Neural cell (in vitro differentiated cells): ENCODE measurements at regions not wholly inside any gene's neighbourhood (a gene's known extent, or its start where the extent isn't known, plus 50 kb on each side); places are given as distances from the start of the nearest gene placed in this dataset.

Experiments
- H2AFZ ChIP-seq: fragments of 200-600, 300-800 bp; sonication (generic), shearing (Covaris generic); 2 replicates; pipeline ENCODE4 v1.6.0; 2014; ENCODE audit warnings: low read depth, mild to moderate bottlenecking, antibody characterized with exemption, low read length, moderate library complexity
- H3F3A ChIP-seq: fragments of 200-600 bp; shearing (Covaris generic); 2 replicates; pipeline ENCODE4 v1.6.1; 2016; ENCODE audit warnings: mild to moderate bottlenecking, moderate library complexity, mixed read lengths, antibody characterized with exemption, low read length; ENCODE audit not compliant: insufficient read depth, poor library complexity, severe bottlenecking
- H3K27ac ChIP-seq: fragments of 200-600, 300-800 bp; sonication (generic), shearing (Covaris generic); 2 replicates; pipeline ENCODE4 v1.5.1; 2014; ENCODE audit warnings: mild to moderate bottlenecking, low read length, moderate library complexity
- H3K27me3 ChIP-seq: fragments of 300-800, 200-600 bp; sonication (generic), shearing (Covaris generic); 2 replicates; pipeline ENCODE4 v1.6.0; 2014; ENCODE audit warnings: mild to moderate bottlenecking, low read depth, low read length, moderate library complexity; ENCODE audit not compliant: insufficient read depth
- H3K36me3 ChIP-seq: fragments of 300-800, 200-600 bp; sonication (generic), shearing (Covaris generic); 2 replicates; pipeline ENCODE4 v1.5.1; 2014; ENCODE audit warnings: mild to moderate bottlenecking, antibody characterized with exemption, low read length, moderate library complexity; ENCODE audit not compliant: insufficient read depth
- H3K4me2 ChIP-seq: fragments of 300-800, 200-600 bp; sonication (generic), shearing (Covaris generic); 2 replicates; pipeline ENCODE4 v1.6.0; 2014; ENCODE audit warnings: mild to moderate bottlenecking, low read length
- H3K4me3 ChIP-seq: fragments of 300-800, 200-600 bp; sonication (generic), shearing (Covaris generic); 2 replicates; pipeline ENCODE4 v1.5.1; 2014; ENCODE audit warnings: mild to moderate bottlenecking, low read length, moderate library complexity
- H3K79me2 ChIP-seq: fragments of 200-600 bp; shearing (Covaris generic); replicated peaks from 2 replicates; pipeline ENCODE4 v1.6.0; 2014; ENCODE audit warnings: mild to moderate bottlenecking, low read length, moderate library complexity; ENCODE audit not compliant: insufficient read depth
- H3K9ac ChIP-seq: fragments of 300-800, 200-600 bp; sonication (generic), shearing (Covaris generic); 2 replicates; pipeline ENCODE4 v1.6.1; 2016; ENCODE audit warnings: mild to moderate bottlenecking, low read length, mixed read lengths
- H3K9me2 ChIP-seq: fragments of 200-600 bp; shearing (Covaris generic); 2 replicates; pipeline ENCODE4 v1.6.1; 2016; ENCODE audit warnings: mild to moderate bottlenecking, low read length, mixed read lengths; ENCODE audit not compliant: insufficient read depth
- H3K9me3 ChIP-seq: fragments of 200-600, 300-800 bp; sonication (generic), shearing (Covaris generic); 2 replicates; pipeline ENCODE4 v1.6.1; 2016; ENCODE audit warnings: mild to moderate bottlenecking, mixed run types, low read length, moderate library complexity, mixed read lengths
- H4K20me1 ChIP-seq: fragments of 200-600 bp; shearing (Covaris generic); 2 replicates; pipeline ENCODE4 v1.6.1; 2016; ENCODE audit warnings: mild to moderate bottlenecking, mixed run types; ENCODE audit not compliant: insufficient read depth
- EP300 ChIP-seq: fragments of 450-650 bp; conservative IDR thresholded peaks from 2 replicates; pipeline ENCODE4 v1.6.1; 2014; ENCODE audit warnings: antibody characterized with exemption, mild to moderate bottlenecking, moderate library complexity; ENCODE audit not compliant: poor library complexity, severe bottlenecking
- EZH2 ChIP-seq: fragments of 200-600, 300-800 bp; shearing (Covaris generic), sonication (generic); IDR thresholded peaks from 2 replicates; pipeline ENCODE4 v1.6.1; 2014; ENCODE audit warnings: antibody characterized with exemption, low read length, borderline replicate concordance, mild to moderate bottlenecking; ENCODE audit not compliant: insufficient read depth, poor library complexity, severe bottlenecking
- MXI1 ChIP-seq: fragments of 450-650 bp; conservative IDR thresholded peaks from 2 replicates; pipeline ENCODE4 v1.6.1; 2014; ENCODE audit warnings: antibody characterized with exemption, mild to moderate bottlenecking; ENCODE audit not compliant: poor library complexity, severe bottlenecking
- POLR2AphosphoS5 ChIP-seq: IDR thresholded peaks from 2 replicates; pipeline ENCODE4 v1.6.1; 2012
- RAD21 ChIP-seq: fragments of 450-650 bp; conservative IDR thresholded peaks from 2 replicates; pipeline ENCODE4 v1.6.1; 2014; ENCODE audit warnings: antibody characterized with exemption, mild to moderate bottlenecking, moderate library complexity
- SMC3 ChIP-seq: fragments of 450-650 bp; conservative IDR thresholded peaks from 2 replicates; pipeline ENCODE4 v1.6.1; 2014; ENCODE audit warnings: antibody characterized with exemption, mild to moderate bottlenecking, moderate library complexity; ENCODE audit not compliant: poor library complexity
- TAF1 ChIP-seq: IDR thresholded peaks from 2 replicates; pipeline ENCODE4 v1.6.1; 2012; ENCODE audit warnings: low read depth
- TF ChIP-seq, protein P1 (sequence below): IDR thresholded peaks from 2 replicates; pipeline ENCODE4 v1.6.1; 2012; ENCODE audit warnings: borderline replicate concordance
- TF ChIP-seq, protein P2 (sequence below): fragments of 450-650 bp; IDR thresholded peaks from 2 replicates; pipeline ENCODE4 v1.5.1; 2014; ENCODE audit warnings: antibody characterized with exemption, mild to moderate bottlenecking, moderate library complexity; ENCODE audit not compliant: poor library complexity, severe bottlenecking

DNA sequence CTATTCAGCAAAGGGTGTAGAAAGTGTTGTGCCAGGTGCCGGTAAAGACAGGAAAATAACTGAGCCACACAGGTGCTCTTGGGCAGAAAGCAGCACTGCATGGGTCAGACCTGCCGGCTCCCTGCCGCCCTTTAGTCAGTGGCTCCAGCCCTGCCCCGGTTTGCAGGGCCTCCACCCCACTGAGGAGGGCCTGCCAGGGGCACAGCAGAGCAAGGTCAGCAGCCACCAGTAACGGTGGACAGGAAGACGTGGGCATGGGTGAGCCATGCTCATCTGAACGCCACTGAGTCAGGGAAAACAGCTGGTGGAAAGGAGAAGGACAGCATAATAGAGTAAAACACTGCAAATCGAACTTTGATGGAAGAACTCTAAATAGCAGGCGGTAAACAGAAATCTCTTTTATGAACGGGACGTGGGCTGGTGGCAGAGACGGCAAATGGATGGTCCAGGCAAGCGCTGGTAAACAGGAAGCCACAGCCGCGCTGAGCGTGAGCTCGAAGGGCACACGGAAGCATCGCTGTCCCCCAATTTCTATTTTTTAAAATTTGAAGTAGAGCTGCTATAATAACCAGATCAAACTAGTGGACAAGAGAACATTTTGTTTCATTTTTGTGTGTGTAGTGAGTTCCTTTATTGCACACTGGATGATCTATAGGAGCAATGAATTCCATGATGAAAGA lies 141.8 kb upstream of the ALKAL2 start:
- Histone ChIP-seq H3K36me3 (no peaks in the 10 kb centered on the region), H3K79me2 (no peaks in the 10 kb centered on the region), H3K27ac (no peak overlapping the region), H2AFZ (no peak overlapping the region), H3K4me3 (no peak overlapping the region), H3K9me2 (no peaks in the 10 kb centered on the region), H3K9me3 (no peaks in the 10 kb centered on the region), H3F3A (no peaks in the 10 kb centered on the region), H4K20me1 (no peaks in the 10 kb centered on the region), H3K9ac (no peak overlapping the region), H3K4me2 (no peak overlapping the region), H3K27me3 (no peaks in the 10 kb centered on the region)
- TF ChIP-seq POLR2AphosphoS5 (no peak), MXI1 (no peak), SMC3 (no peak), EZH2 (no peak), RAD21 (no peak), TAF1 (no peak), EP300 (no peak)
- TF ChIP-seq, protein P1, sequence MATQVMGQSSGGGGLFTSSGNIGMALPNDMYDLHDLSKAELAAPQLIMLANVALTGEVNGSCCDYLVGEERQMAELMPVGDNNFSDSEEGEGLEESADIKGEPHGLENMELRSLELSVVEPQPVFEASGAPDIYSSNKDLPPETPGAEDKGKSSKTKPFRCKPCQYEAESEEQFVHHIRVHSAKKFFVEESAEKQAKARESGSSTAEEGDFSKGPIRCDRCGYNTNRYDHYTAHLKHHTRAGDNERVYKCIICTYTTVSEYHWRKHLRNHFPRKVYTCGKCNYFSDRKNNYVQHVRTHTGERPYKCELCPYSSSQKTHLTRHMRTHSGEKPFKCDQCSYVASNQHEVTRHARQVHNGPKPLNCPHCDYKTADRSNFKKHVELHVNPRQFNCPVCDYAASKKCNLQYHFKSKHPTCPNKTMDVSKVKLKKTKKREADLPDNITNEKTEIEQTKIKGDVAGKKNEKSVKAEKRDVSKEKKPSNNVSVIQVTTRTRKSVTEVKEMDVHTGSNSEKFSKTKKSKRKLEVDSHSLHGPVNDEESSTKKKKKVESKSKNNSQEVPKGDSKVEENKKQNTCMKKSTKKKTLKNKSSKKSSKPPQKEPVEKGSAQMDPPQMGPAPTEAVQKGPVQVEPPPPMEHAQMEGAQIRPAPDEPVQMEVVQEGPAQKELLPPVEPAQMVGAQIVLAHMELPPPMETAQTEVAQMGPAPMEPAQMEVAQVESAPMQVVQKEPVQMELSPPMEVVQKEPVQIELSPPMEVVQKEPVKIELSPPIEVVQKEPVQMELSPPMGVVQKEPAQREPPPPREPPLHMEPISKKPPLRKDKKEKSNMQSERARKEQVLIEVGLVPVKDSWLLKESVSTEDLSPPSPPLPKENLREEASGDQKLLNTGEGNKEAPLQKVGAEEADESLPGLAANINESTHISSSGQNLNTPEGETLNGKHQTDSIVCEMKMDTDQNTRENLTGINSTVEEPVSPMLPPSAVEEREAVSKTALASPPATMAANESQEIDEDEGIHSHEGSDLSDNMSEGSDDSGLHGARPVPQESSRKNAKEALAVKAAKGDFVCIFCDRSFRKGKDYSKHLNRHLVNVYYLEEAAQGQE = no peak
- TF ChIP-seq, protein P2, sequence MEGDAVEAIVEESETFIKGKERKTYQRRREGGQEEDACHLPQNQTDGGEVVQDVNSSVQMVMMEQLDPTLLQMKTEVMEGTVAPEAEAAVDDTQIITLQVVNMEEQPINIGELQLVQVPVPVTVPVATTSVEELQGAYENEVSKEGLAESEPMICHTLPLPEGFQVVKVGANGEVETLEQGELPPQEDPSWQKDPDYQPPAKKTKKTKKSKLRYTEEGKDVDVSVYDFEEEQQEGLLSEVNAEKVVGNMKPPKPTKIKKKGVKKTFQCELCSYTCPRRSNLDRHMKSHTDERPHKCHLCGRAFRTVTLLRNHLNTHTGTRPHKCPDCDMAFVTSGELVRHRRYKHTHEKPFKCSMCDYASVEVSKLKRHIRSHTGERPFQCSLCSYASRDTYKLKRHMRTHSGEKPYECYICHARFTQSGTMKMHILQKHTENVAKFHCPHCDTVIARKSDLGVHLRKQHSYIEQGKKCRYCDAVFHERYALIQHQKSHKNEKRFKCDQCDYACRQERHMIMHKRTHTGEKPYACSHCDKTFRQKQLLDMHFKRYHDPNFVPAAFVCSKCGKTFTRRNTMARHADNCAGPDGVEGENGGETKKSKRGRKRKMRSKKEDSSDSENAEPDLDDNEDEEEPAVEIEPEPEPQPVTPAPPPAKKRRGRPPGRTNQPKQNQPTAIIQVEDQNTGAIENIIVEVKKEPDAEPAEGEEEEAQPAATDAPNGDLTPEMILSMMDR = no peak

DNA sequence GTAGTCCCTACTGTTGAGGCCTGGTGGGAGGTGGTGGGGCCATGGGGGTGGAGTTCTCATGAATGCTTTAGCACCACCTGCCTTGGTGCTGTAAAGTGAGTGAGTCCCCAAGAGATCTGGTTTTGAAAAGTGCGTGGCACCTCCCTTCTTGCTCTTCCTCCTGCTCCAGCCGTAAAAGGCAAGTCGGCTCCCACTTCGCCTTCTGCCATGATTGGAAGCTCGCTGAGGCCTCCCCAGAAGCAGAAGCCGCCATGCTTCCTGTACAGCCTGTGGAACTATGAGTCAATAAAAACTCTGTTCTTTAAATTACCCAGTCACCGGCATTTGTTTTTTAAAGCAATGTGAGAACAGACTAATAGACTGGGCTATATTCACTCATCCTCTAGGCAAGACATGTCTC lies 141.3 kb upstream of the ALKAL2 start:
- no peak overlapping the region for H3K27ac ChIP-seq
- H4K20me1 ChIP-seq = no peaks in the 10 kb centered on the region
- no peaks in the 10 kb centered on the region for H3K9me2 ChIP-seq
- TF ChIP-seq SMC3 = no peak
- no peak for TF ChIP-seq EP300
- TF ChIP-seq, protein P2 = no peak
- TF ChIP-seq RAD21 = no peak
- TF ChIP-seq MXI1 = no peak
- no peak for TF ChIP-seq EZH2
- TF ChIP-seq, protein P1 = no peak
- TF ChIP-seq POLR2AphosphoS5 = no peak
- no peak for TF ChIP-seq TAF1
- H3K36me3 ChIP-seq = no peaks in the 10 kb centered on the region
- no peaks in the 10 kb centered on the region for H3K79me2 ChIP-seq
- H3K27me3 ChIP-seq = no peaks in the 10 kb centered on the region
- H3F3A ChIP-seq = no peaks in the 10 kb centered on the region
- no peak overlapping the region for H2AFZ ChIP-seq
- H3K4me2 ChIP-seq = no peak overlapping the region
- no peak overlapping the region for H3K4me3 ChIP-seq
- no peak overlapping the region for H3K9ac ChIP-seq
- H3K9me3 ChIP-seq = no peaks in the 10 kb centered on the region
